ENCODE measurements at regions not wholly inside any gene's neighbourhood (a gene's known extent, or its start where the extent isn't known, plus 50 kb on each side); places are given as distances from the start of the nearest gene placed in this dataset.

GRCh38 chr2:126329173-126329572, 326.8 kb upstream of the GYPC start:
- no peak for TF ChIP-seq CTCF (IDR thresholded peaks at IDR 0.05)
- ATAC-seq: peak in 2 of 8 donors; percentile 35 to 73
- intact Hi-C loops (cut with DNase I): no loop called here
- DNase-seq: no peak
- no peak overlapping the region for H3K27ac ChIP-seq
- peaks cover 0 to 42% (median 13%) of the 10 kb centered on the region in 11 donors for H3K9me3 ChIP-seq
- no peaks in the 10 kb centered on the region for H3K36me3 ChIP-seq
- no peaks in the 10 kb centered on the region for H3K27me3 ChIP-seq
- 49 to 56% methylated on average over 2 of the region's 2 CpGs for WGBS, 2 donors
- no peak overlapping the region for H3K4me3 ChIP-seq
- no peaks in the 10 kb centered on the region for H3K4me1 ChIP-seq

- peaks cover 0 to under 1% (median 0%) of the 10 kb centered on the region in 7 donors for H3K27me3 ChIP-seq
- no peaks in the 10 kb centered on the region for H3K4me1 ChIP-seq
- H3K4me3 ChIP-seq: no peak overlapping the region
- 92 to 94% methylated on average over 4 of the region's 4 CpGs for WGBS, 2 donors
- no peak for ATAC-seq
- TF ChIP-seq CTCF (IDR thresholded peaks at IDR 0.05): no peak
- peaks cover 0 to 23% (median 0%) of the 10 kb centered on the region in 11 donors for H3K9me3 ChIP-seq
- H3K27ac ChIP-seq: no peak overlapping the region
- no peak for DNase-seq
- no peaks in the 10 kb centered on the region for H3K36me3 ChIP-seq
- intact Hi-C loops (cut with DNase I): no loop called here
Measured at GRCh38 chr2:126342457-126342856, 313.5 kb upstream of the GYPC start.

- H3K4me3 ChIP-seq: no peak overlapping the region
- H3K9me3 ChIP-seq: peaks cover 0 to 23% (median 0%) of the 10 kb centered on the region in 11 donors
- peaks cover 0 to 6% (median 0%) of the 10 kb centered on the region in 7 donors for H3K27me3 ChIP-seq
- ATAC-seq (no peak), DNase-seq (no peak)
- no peaks in the 10 kb centered on the region for H3K36me3 ChIP-seq
- intact Hi-C loops (cut with DNase I): no loop called here
- no peaks in the 10 kb centered on the region for H3K4me1 ChIP-seq
- no peak overlapping the region for H3K27ac ChIP-seq
- 44 to 48% methylated on average over 2 of the region's 2 CpGs for WGBS, 2 donors
- no peak for TF ChIP-seq CTCF (IDR thresholded peaks at IDR 0.05)
Measured at GRCh38 chr2:126343136-126343535, 312.8 kb upstream of the GYPC start.

GRCh38 chr2:126344493-126344892, 311.5 kb upstream of the GYPC start:
- TF ChIP-seq CTCF (IDR thresholded peaks at IDR 0.05): no peak
- peaks cover 0 to 22% (median 3%) of the 10 kb centered on the region in 11 donors for H3K9me3 ChIP-seq
- H3K27ac ChIP-seq: no peak overlapping the region
- no peaks in the 10 kb centered on the region for H3K36me3 ChIP-seq
- peaks cover 0 to 6% (median 0%) of the 10 kb centered on the region in 7 donors for H3K27me3 ChIP-seq
- no peak for DNase-seq
- intact Hi-C loops (cut with DNase I): no loop called here
- no peak for ATAC-seq
- 72 to 78% methylated on average over 2 of the region's 2 CpGs for WGBS, 2 donors
- no peak overlapping the region for H3K4me3 ChIP-seq
- no peaks in the 10 kb centered on the region for H3K4me1 ChIP-seq
